Activated T-helper 2 cell treated with anti-CD3 and anti-CD28 coated beads, Interferon-gamma antibody, Interleukin-2, Interleukin-4, amounts not matched to agents 10 μg/mL and 5 μg/mL and 100 μg/mL, durations not matched to agents 14 hours and 24 hours and 36 hours (primary cell): ENCODE measurements at regions not wholly inside any gene's neighbourhood (a gene's known extent, or its start where the extent isn't known, plus 50 kb on each side); places are given as distances from the start of the nearest gene placed in this dataset.
"Not testable (repeated sequence)": the region's sequence is repeated elsewhere in the genome, so short reads cannot be mapped to it uniquely, and the experiment has no call there.

Experiments used
- DNase-seq: peaks from one replicate; pipeline ENCODE4 v3.0.0; 2021; ENCODE audit warnings: low spot score
- H3K27ac Mint-ChIP-seq: one replicate; pipeline ENCODE4 v1.8.0; 2021; ENCODE audit warnings: mixed read lengths
- H3K27me3 Mint-ChIP-seq: one replicate; pipeline ENCODE4 v1.8.0; 2021; ENCODE audit warnings: low read depth, mixed read lengths
- H3K36me3 Mint-ChIP-seq: one replicate; pipeline ENCODE4 v1.8.0; 2021; ENCODE audit warnings: low read depth, mixed read lengths
- H3K4me1 Mint-ChIP-seq: one replicate; pipeline ENCODE4 v1.8.0; 2021; ENCODE audit warnings: low read depth, mixed read lengths
- H3K4me3 Mint-ChIP-seq: one replicate; pipeline ENCODE4 v1.8.0; 2021; ENCODE audit warnings: low read depth, mild to moderate bottlenecking, moderate library complexity, mixed read lengths
- H3K9me3 Mint-ChIP-seq: one replicate; pipeline ENCODE4 v1.8.0; 2021; ENCODE audit warnings: mixed read lengths
- intact Hi-C: fragments of 100-400 bp; cut with micrococcal nuclease; formaldehyde crosslinking; loops from one replicate; pipeline ENCODE4 v1.15.1; 2023

GRCh38 chr2:44067012-44067790 is 71.4 kb upstream of the LRPPRC start:
- H3K36me3 Mint-ChIP-seq, H3K4me3 Mint-ChIP-seq, DNase-seq, H3K27me3 Mint-ChIP-seq, H3K27ac Mint-ChIP-seq, H3K9me3 Mint-ChIP-seq, intact Hi-C loops, H3K4me1 Mint-ChIP-seq: not testable (repeated sequence)

- H3K36me3 Mint-ChIP-seq, DNase-seq, intact Hi-C loops, H3K27ac Mint-ChIP-seq, H3K4me1 Mint-ChIP-seq, H3K9me3 Mint-ChIP-seq, H3K27me3 Mint-ChIP-seq, H3K4me3 Mint-ChIP-seq: not testable (repeated sequence)
Observed at GRCh38 chr2:44067791-44068181, 72.0 kb upstream of the LRPPRC start.

GRCh38 chr2:44071454-44072046 is 75.8 kb upstream of the LRPPRC start:
- peaks cover 4% of the 10 kb centered on the region for H3K9me3 Mint-ChIP-seq

GRCh38 chr2:44073667-44074066 is 77.9 kb upstream of the LRPPRC start:
- H3K4me3 Mint-ChIP-seq, H3K9me3 Mint-ChIP-seq, intact Hi-C loops, H3K36me3 Mint-ChIP-seq, DNase-seq, H3K4me1 Mint-ChIP-seq, H3K27ac Mint-ChIP-seq, H3K27me3 Mint-ChIP-seq: not testable (repeated sequence)

More at GRCh38 chr2:44071454-44072046, 75.8 kb upstream of the LRPPRC start:
- peaks cover 2% of the 10 kb centered on the region for H3K27me3 Mint-ChIP-seq
- no peaks in the 10 kb centered on the region for H3K4me1 Mint-ChIP-seq
- no peak overlapping the region for H3K27ac Mint-ChIP-seq
- intact Hi-C loops = no loop called here
- H3K4me3 Mint-ChIP-seq = no peak overlapping the region
- no peaks in the 10 kb centered on the region for H3K36me3 Mint-ChIP-seq
- DNase-seq = no peak

GRCh38 chr2:44074795-44075194 is 79.0 kb upstream of the LRPPRC start:
- H3K27me3 Mint-ChIP-seq, H3K4me3 Mint-ChIP-seq, DNase-seq, H3K36me3 Mint-ChIP-seq, H3K4me1 Mint-ChIP-seq, intact Hi-C loops, H3K9me3 Mint-ChIP-seq, H3K27ac Mint-ChIP-seq: not testable (repeated sequence)

- no peak for DNase-seq
- H3K4me1 Mint-ChIP-seq = no peaks in the 10 kb centered on the region
- H3K27ac Mint-ChIP-seq = no peak overlapping the region
- no peaks in the 10 kb centered on the region for H3K9me3 Mint-ChIP-seq
- intact Hi-C loops = no loop called here
- no peaks in the 10 kb centered on the region for H3K36me3 Mint-ChIP-seq
- H3K27me3 Mint-ChIP-seq = peaks cover 2% of the 10 kb centered on the region
- no peak overlapping the region for H3K4me3 Mint-ChIP-seq
Observed at GRCh38 chr2:44075541-44075940, 79.8 kb upstream of the LRPPRC start.

- Mint-ChIP-seq H3K36me3 (no peaks in the 10 kb centered on the region), H3K4me3 (no peak overlapping the region), H3K9me3 (no peaks in the 10 kb centered on the region), H3K27me3 (peaks cover 2% of the 10 kb centered on the region), H3K27ac (no peak overlapping the region), H3K4me1 (peaks cover 9% of the 10 kb centered on the region)
- DNase-seq = no peak
- intact Hi-C loops = no loop called here
Observed at GRCh38 chr2:44077942-44078511, 82.2 kb upstream of the LRPPRC start.

GRCh38 chr2:44079686-44080085 is 83.9 kb upstream of the LRPPRC start:
- intact Hi-C loops = no loop called here
- DNase-seq = no peak
- Mint-ChIP-seq H3K36me3 (no peaks in the 10 kb centered on the region), H3K27me3 (peaks cover 2% of the 10 kb centered on the region), H3K4me3 (no peak overlapping the region), H3K27ac (no peak overlapping the region), H3K4me1 (peaks cover 9% of the 10 kb centered on the region), H3K9me3 (no peaks in the 10 kb centered on the region)

GRCh38 chr2:44083054-44083453 is 85.6 kb upstream of the PPM1B start:
- H3K27me3 Mint-ChIP-seq = no peaks in the 10 kb centered on the region
- peaks cover 18% of the 10 kb centered on the region for H3K4me1 Mint-ChIP-seq
- no peaks in the 10 kb centered on the region for H3K36me3 Mint-ChIP-seq
- no peaks in the 10 kb centered on the region for H3K9me3 Mint-ChIP-seq
- no peak overlapping the region for H3K27ac Mint-ChIP-seq
- no peak overlapping the region for H3K4me3 Mint-ChIP-seq
- DNase-seq = no peak
- intact Hi-C loops = no loop called here

GRCh38 chr2:44084850-44085249 is 83.8 kb upstream of the PPM1B start:
- DNase-seq = no peak

GRCh38 chr2:44086629-44087028 is 82.0 kb upstream of the PPM1B start:
- Mint-ChIP-seq H3K4me1 (peaks cover 29% of the 10 kb centered on the region), H3K27ac (no peak overlapping the region), H3K27me3 (no peaks in the 10 kb centered on the region), H3K36me3 (no peaks in the 10 kb centered on the region), H3K4me3 (no peak overlapping the region), H3K9me3 (no peaks in the 10 kb centered on the region)
- intact Hi-C loops = loop anchor here (1.0 to 5.0 kb wide), 8 partner anchors 34 to 871 kb away; partner anchors contain the start of genes CAMKMT, PPM1B and PREPL
- no peak for DNase-seq

More at GRCh38 chr2:44084850-44085249, 83.8 kb upstream of the PPM1B start:
- H3K4me1 Mint-ChIP-seq = peaks cover 20% of the 10 kb centered on the region
- no peaks in the 10 kb centered on the region for H3K36me3 Mint-ChIP-seq
- H3K4me3 Mint-ChIP-seq = no peak overlapping the region
- H3K9me3 Mint-ChIP-seq = no peaks in the 10 kb centered on the region
- intact Hi-C loops = loop anchor here (5.0 kb wide), 3 partner anchors 82 to 872 kb away; partner anchors contain the start of gene PPM1B
- no peak overlapping the region for H3K27ac Mint-ChIP-seq
- no peaks in the 10 kb centered on the region for H3K27me3 Mint-ChIP-seq

- intact Hi-C loops = loop anchor here (1.0 to 5.0 kb wide), 8 partner anchors 34 to 870 kb away; partner anchors contain the start of genes CAMKMT, PPM1B and PREPL
- H3K36me3 Mint-ChIP-seq = no peaks in the 10 kb centered on the region
- DNase-seq = peak; percentile 74
- H3K27ac Mint-ChIP-seq = peak overlapping the region; percentile 86
- peak overlapping the region; percentile 74 for H3K4me3 Mint-ChIP-seq
- H3K9me3 Mint-ChIP-seq = no peaks in the 10 kb centered on the region
- peaks cover 25% of the 10 kb centered on the region for H3K4me1 Mint-ChIP-seq
- H3K27me3 Mint-ChIP-seq = no peaks in the 10 kb centered on the region
Observed at GRCh38 chr2:44087036-44087713, 81.5 kb upstream of the PPM1B start.
